Naive thymus-derived CD4-positive, alpha-beta T cell (primary cell): ENCODE measurements at regions not wholly inside any gene's neighbourhood (a gene's known extent, or its start where the extent isn't known, plus 50 kb on each side); places are given as distances from the start of the nearest gene placed in this dataset.
"Not testable (repeated sequence)": the region's sequence is repeated elsewhere in the genome, so short reads cannot be mapped to it uniquely, and the experiment has no call there.

ENCODE experiments used
- ATAC-seq: fragments of 150-1000 bp; cut with Tn5 transposase; 2 replicates; pipeline ENCODE4 v1.10.0; 2021; ENCODE audit warnings: mild to moderate bottlenecking, moderate library complexity
- CTCF ChIA-PET: fragments of 350-600 bp; sonication (Branson Sonifier 250); formaldehyde crosslinking; loops from one replicate; lab custom pipeline; 2021; ENCODE audit warnings: antibody characterized with exemption; lab: Charles Lee
- POLR2A ChIA-PET: fragments of 350-600 bp; sonication (Branson Sonifier 250); formaldehyde crosslinking; loops from one replicate; lab custom pipeline; 2021; ENCODE audit warnings: antibody characterized with exemption, inconsistent platforms; lab: Charles Lee
- DNase-seq, 9 donors: peaks; one replicate each; pipeline versions ENCODE4 v3.0.0 to v3.0.0-alpha.2; 2020 to 2022; ENCODE audit warnings: mixed read lengths in 1 of 9
- H3K27ac ChIP-seq: one replicate; pipeline ENCODE4 v1.7.0; 2013; ENCODE audit warnings: mild to moderate bottlenecking, low read depth, low read length, moderate library complexity
- H3K27me3 ChIP-seq, 2 donors: one replicate each; pipeline ENCODE4 v1.7.0; 2013; ENCODE audit warnings: low read length in 2 of 2, mild to moderate bottlenecking in 2 of 2, moderate library complexity in 2 of 2; ENCODE audit not compliant: control insufficient read depth in 2 of 2, insufficient read depth in 2 of 2
- H3K36me3 ChIP-seq, 3 experiments: 1 replicate in 2 of 3; 2 replicates in 1 of 3; pipeline ENCODE4 v1.7.0; 2013; ENCODE audit warnings: low read length in 3 of 3, mild to moderate bottlenecking in 3 of 3, moderate library complexity in 1 of 3; ENCODE audit not compliant: insufficient read depth in 3 of 3, control insufficient read depth in 2 of 3
- H3K4me1 ChIP-seq, 2 donors: one replicate each; pipeline ENCODE4 v1.7.0; 2013; ENCODE audit warnings: low read length in 2 of 2, mild to moderate bottlenecking in 2 of 2, moderate library complexity in 1 of 2; ENCODE audit not compliant: control insufficient read depth in 2 of 2, insufficient read depth in 2 of 2
- H3K4me3 ChIP-seq: 2 replicates; pipeline ENCODE4 v1.7.0; 2013; ENCODE audit warnings: mild to moderate bottlenecking, low read length
- H3K9me3 ChIP-seq, 3 experiments: 1 replicate in 2 of 3; 2 replicates in 1 of 3; pipeline ENCODE4 v1.7.0; 2013; ENCODE audit warnings: low read length in 3 of 3; ENCODE audit not compliant: control insufficient read depth in 2 of 3
- H3K27ac Mint-ChIP-seq, 9 donors: one replicate each; pipeline ENCODE4 v1.8.0; 2020 to 2022; ENCODE audit warnings: mixed read lengths in 9 of 9, mild to moderate bottlenecking in 8 of 9, moderate library complexity in 5 of 9, inconsistent platforms in 2 of 9
- H3K27me3 Mint-ChIP-seq, 5 donors: one replicate each; pipeline ENCODE4 v1.8.0; 2021 to 2022; ENCODE audit warnings: mixed read lengths in 5 of 5, mild to moderate bottlenecking in 1 of 5
- H3K36me3 Mint-ChIP-seq, 5 donors: one replicate each; pipeline ENCODE4 v1.8.0; 2020 to 2022; ENCODE audit warnings: mixed read lengths in 5 of 5, mild to moderate bottlenecking in 3 of 5, inconsistent platforms in 1 of 5
- H3K4me1 Mint-ChIP-seq, 7 donors: one replicate each; pipeline ENCODE4 v1.8.0; 2020 to 2022; ENCODE audit warnings: mixed read lengths in 7 of 7, mild to moderate bottlenecking in 3 of 7, inconsistent platforms in 1 of 7
- H3K4me3 Mint-ChIP-seq, 10 donors: one replicate each; pipeline ENCODE4 v1.8.0; 2020 to 2022; ENCODE audit warnings: mild to moderate bottlenecking in 10 of 10, mixed read lengths in 10 of 10, moderate library complexity in 6 of 10, inconsistent platforms in 2 of 10
- H3K9me3 Mint-ChIP-seq, 11 donors: one replicate each; pipeline ENCODE4 v1.8.0; 2020 to 2022; ENCODE audit warnings: mixed read lengths in 11 of 11, mild to moderate bottlenecking in 4 of 11, inconsistent platforms in 1 of 11, moderate library complexity in 1 of 11
- intact Hi-C, 2 donors: fragments of 100-400 bp; cut with micrococcal nuclease; formaldehyde crosslinking; loops; one replicate each; pipeline ENCODE4 v1.15.1; 2023

GRCh38 chr1:30458730-30459485 lies 264.5 kb downstream of the MATN1 start:
- H3K27ac Mint-ChIP-seq, H3K9me3 Mint-ChIP-seq, POLR2A ChIA-PET: not testable (repeated sequence)

GRCh38 chr1:30452925-30453324 lies 270.5 kb downstream of the MATN1 start:
- no peaks in the 10 kb centered on the region for H3K27me3 ChIP-seq
- H3K9me3 ChIP-seq: no peaks in the 10 kb centered on the region
- H3K27me3 Mint-ChIP-seq: peaks cover 8 to 13% (median 11%) of the 10 kb centered on the region in 5 donors
- no peak overlapping the region for H3K4me3 Mint-ChIP-seq
- ATAC-seq (no peak), DNase-seq (peak in 1 of 9 donors; percentile 8)
- no peak overlapping the region for H3K27ac ChIP-seq
- H3K36me3 ChIP-seq: no peaks in the 10 kb centered on the region
- intact Hi-C loops: no loop called here
- ChIA-PET POLR2A (no interaction called here), CTCF (no interaction called here)
- peaks cover 0 to 2% (median 0%) of the 10 kb centered on the region in 5 donors for H3K36me3 Mint-ChIP-seq
- H3K4me1 Mint-ChIP-seq: no peaks in the 10 kb centered on the region
- H3K4me3 ChIP-seq: no peak overlapping the region
- no peak overlapping the region for H3K27ac Mint-ChIP-seq
- H3K4me1 ChIP-seq: no peaks in the 10 kb centered on the region
- H3K9me3 Mint-ChIP-seq: peaks cover 0 to 6% (median 4%) of the 10 kb centered on the region in 11 donors

More at GRCh38 chr1:30458730-30459485, 264.5 kb downstream of the MATN1 start:
- peaks cover 13 to 22% (median 14%) of the 10 kb centered on the region in 5 donors for H3K27me3 Mint-ChIP-seq
- H3K36me3 ChIP-seq, ATAC-seq, H3K4me1 ChIP-seq, H3K9me3 ChIP-seq, H3K27ac ChIP-seq, H3K27me3 ChIP-seq, CTCF ChIA-PET, intact Hi-C loops, H3K4me3 Mint-ChIP-seq, H3K4me1 Mint-ChIP-seq, H3K4me3 ChIP-seq, H3K36me3 Mint-ChIP-seq: not testable (repeated sequence)
- DNase-seq: peak in 1 of 9 donors; percentile 2

- ATAC-seq (no peak), DNase-seq (no peak)
- Mint-ChIP-seq H3K9me3 (peaks cover 0 to 6% (median 4%) of the 10 kb centered on the region in 11 donors), H3K4me1 (no peaks in the 10 kb centered on the region), H3K4me3 (no peak overlapping the region), H3K36me3 (no peaks in the 10 kb centered on the region), H3K27me3 (peaks cover 8 to 17% (median 15%) of the 10 kb centered on the region in 5 donors), H3K27ac (no peak overlapping the region)
- intact Hi-C loops: no loop called here
- H3K4me1 ChIP-seq: no peaks in the 10 kb centered on the region
- no peaks in the 10 kb centered on the region for H3K27me3 ChIP-seq
- H3K9me3 ChIP-seq: no peaks in the 10 kb centered on the region
- H3K27ac ChIP-seq: no peak overlapping the region
- H3K4me3 ChIP-seq: no peak overlapping the region
- H3K36me3 ChIP-seq: no peaks in the 10 kb centered on the region
- ChIA-PET POLR2A (no interaction called here), CTCF (no interaction called here)
These were observed 271.2 kb downstream of the MATN1 start for GRCh38 chr1:30452170-30452569.

- H3K27ac ChIP-seq: no peak overlapping the region
- peaks cover 0 to 6% (median 4%) of the 10 kb centered on the region in 11 donors for H3K9me3 Mint-ChIP-seq
- CTCF ChIA-PET: no interaction called here
These were observed 271.8 kb downstream of the MATN1 start for GRCh38 chr1:30451532-30452125.

GRCh38 chr1:30450818-30451233 lies 272.6 kb downstream of the MATN1 start:
- no peaks in the 10 kb centered on the region for H3K36me3 Mint-ChIP-seq
- no peak for DNase-seq
- ChIA-PET POLR2A (no interaction called here), CTCF (no interaction called here)
- H3K27me3 Mint-ChIP-seq: peaks cover 5 to 19% (median 13%) of the 10 kb centered on the region in 5 donors
- Histone ChIP-seq H3K27ac (no peak overlapping the region), H3K36me3 (no peaks in the 10 kb centered on the region), H3K4me1 (no peaks in the 10 kb centered on the region), H3K4me3 (no peak overlapping the region), H3K9me3 (no peaks in the 10 kb centered on the region), H3K27me3 (no peaks in the 10 kb centered on the region)
- H3K27ac Mint-ChIP-seq: no peak overlapping the region
- no peaks in the 10 kb centered on the region for H3K4me1 Mint-ChIP-seq
- H3K9me3 Mint-ChIP-seq: peaks cover 0 to 6% (median 4%) of the 10 kb centered on the region in 11 donors
- intact Hi-C loops: no loop called here
- ATAC-seq: no peak
- H3K4me3 Mint-ChIP-seq: no peak overlapping the region

More at GRCh38 chr1:30451532-30452125, 271.8 kb downstream of the MATN1 start:
- no peak overlapping the region for H3K4me3 ChIP-seq
- no peaks in the 10 kb centered on the region for H3K9me3 ChIP-seq
- no peaks in the 10 kb centered on the region for H3K27me3 ChIP-seq
- Mint-ChIP-seq H3K27ac (no peak overlapping the region), H3K4me1 (no peaks in the 10 kb centered on the region), H3K4me3 (no peak overlapping the region), H3K36me3 (no peaks in the 10 kb centered on the region), H3K27me3 (peaks cover 5 to 20% (median 18%) of the 10 kb centered on the region in 5 donors)
- POLR2A ChIA-PET: no interaction called here
- H3K36me3 ChIP-seq: no peaks in the 10 kb centered on the region
- H3K4me1 ChIP-seq: no peaks in the 10 kb centered on the region
- peak in 1 of 9 donors; percentile 7 for DNase-seq
- ATAC-seq: no peak
- intact Hi-C loops: no loop called here

- Histone ChIP-seq H3K9me3 (no peaks in the 10 kb centered on the region), H3K27ac (no peak overlapping the region), H3K27me3 (no peaks in the 10 kb centered on the region), H3K4me3 (no peak overlapping the region), H3K4me1 (no peaks in the 10 kb centered on the region), H3K36me3 (no peaks in the 10 kb centered on the region)
- peaks cover 5 to 19% (median 13%) of the 10 kb centered on the region in 5 donors for H3K27me3 Mint-ChIP-seq
- no peak overlapping the region for H3K27ac Mint-ChIP-seq
- ChIA-PET CTCF (no interaction called here), POLR2A (no interaction called here)
- no peaks in the 10 kb centered on the region for H3K4me1 Mint-ChIP-seq
- H3K36me3 Mint-ChIP-seq: no peaks in the 10 kb centered on the region
- DNase-seq (no peak), ATAC-seq (no peak)
- peaks cover 0 to 6% (median 4%) of the 10 kb centered on the region in 11 donors for H3K9me3 Mint-ChIP-seq
- intact Hi-C loops: no loop called here
- H3K4me3 Mint-ChIP-seq: no peak overlapping the region
These were observed 273.1 kb downstream of the MATN1 start for GRCh38 chr1:30450148-30450817.
